IPS-18a (cell line): ENCODE measurements at regions not wholly inside any gene's neighbourhood (a gene's known extent, or its start where the extent isn't known, plus 50 kb on each side); places are given as distances from the start of the nearest gene placed in this dataset.
"Not testable (repeated sequence)": the region's sequence is repeated elsewhere in the genome, so short reads cannot be mapped to it uniquely, and the experiment has no call there.

Experiments
- H3K27ac ChIP-seq: one replicate; pipeline ENCODE4 v1.5.1; 2013; ENCODE audit warnings: low read length
- H3K27me3 ChIP-seq: one replicate; pipeline ENCODE4 v1.6.1; 2013; ENCODE audit warnings: mild to moderate bottlenecking, low read length; ENCODE audit not compliant: control insufficient read depth, insufficient read depth
- H3K36me3 ChIP-seq: one replicate; pipeline ENCODE4 v1.6.1; 2013; ENCODE audit warnings: low read depth, low read length; ENCODE audit not compliant: control insufficient read depth
- H3K4me1 ChIP-seq: one replicate; pipeline ENCODE4 v1.6.1; 2013; ENCODE audit warnings: low read depth, low read length; ENCODE audit not compliant: control insufficient read depth
- H3K4me3 ChIP-seq: one replicate; pipeline ENCODE4 v1.5.1; 2013; ENCODE audit warnings: low read length
- H3K9ac ChIP-seq: one replicate; pipeline ENCODE4 v1.6.1; 2013; ENCODE audit warnings: mild to moderate bottlenecking, low read length, moderate library complexity
- H3K9me3 ChIP-seq: one replicate; pipeline ENCODE4 v1.6.1; 2013; ENCODE audit warnings: low read depth, low read length; ENCODE audit not compliant: control insufficient read depth

DNA sequence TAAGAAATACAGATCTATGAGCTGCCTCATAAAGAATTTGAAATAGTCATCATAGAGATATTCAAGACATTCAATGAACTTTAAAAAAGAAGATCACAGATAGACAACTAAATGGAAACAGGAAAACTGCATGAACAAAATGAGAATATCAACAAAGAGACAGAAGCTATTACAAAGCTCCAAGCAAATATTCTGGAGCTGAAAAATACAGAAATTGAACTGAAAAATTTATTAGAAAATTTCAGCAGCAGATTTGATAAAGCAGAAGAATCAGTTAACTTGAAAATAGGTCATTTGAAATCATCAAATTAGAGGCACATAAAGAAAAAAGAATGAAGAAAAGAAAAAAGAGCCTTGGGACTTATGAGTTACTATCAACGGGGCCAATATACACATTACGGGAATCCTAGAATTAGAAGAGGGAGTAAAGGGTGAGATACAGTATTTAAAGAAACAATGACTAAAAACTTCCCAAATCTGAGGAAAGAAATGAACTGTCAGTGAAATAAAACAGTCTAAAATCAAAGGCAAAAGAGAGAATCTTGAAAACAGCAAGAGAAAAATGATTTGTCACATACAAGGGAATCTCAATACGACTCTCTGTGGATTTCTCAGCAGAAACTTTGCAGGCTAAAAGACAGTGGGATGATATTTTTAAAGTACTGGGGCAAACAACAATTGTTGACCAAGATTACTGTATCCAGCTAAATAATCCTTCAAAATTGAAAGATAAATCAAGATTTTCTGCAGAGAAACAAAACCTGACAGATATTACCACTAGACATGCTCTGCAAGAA lies 641.6 kb downstream of the ANKRD50 start:
- H3K9ac ChIP-seq, result no peak overlapping the region
- no peaks in the 10 kb centered on the region for H3K4me1 ChIP-seq
- H3K36me3 ChIP-seq, result no peaks in the 10 kb centered on the region
- H3K27ac ChIP-seq, result no peak overlapping the region
- H3K9me3 ChIP-seq, result peaks cover 14% of the 10 kb centered on the region
- no peaks in the 10 kb centered on the region for H3K27me3 ChIP-seq
- no peak overlapping the region for H3K4me3 ChIP-seq

DNA sequence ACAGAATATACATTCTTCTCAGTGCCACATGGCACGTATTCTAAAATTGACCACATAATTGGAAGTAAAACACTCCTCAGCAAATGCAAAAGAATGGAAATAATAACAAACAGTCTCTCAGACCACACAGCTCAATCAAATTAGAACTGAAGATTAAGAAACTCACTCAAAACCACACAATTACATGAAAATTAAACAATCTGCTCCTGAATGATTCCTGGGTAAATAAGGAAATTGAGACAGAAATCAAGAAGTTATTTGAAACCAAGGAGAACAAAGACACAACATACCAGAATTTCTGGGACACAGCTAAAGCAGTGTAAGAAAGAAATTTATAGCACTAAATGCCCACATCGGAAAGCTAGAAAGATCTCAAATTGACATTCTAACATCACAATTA lies 637.3 kb downstream of the ANKRD50 start:
- not testable (repeated sequence) for H3K4me1 ChIP-seq, H3K27ac ChIP-seq, H3K27me3 ChIP-seq, H3K36me3 ChIP-seq, H3K4me3 ChIP-seq, H3K9ac ChIP-seq
- peaks cover 12% of the 10 kb centered on the region for H3K9me3 ChIP-seq

DNA sequence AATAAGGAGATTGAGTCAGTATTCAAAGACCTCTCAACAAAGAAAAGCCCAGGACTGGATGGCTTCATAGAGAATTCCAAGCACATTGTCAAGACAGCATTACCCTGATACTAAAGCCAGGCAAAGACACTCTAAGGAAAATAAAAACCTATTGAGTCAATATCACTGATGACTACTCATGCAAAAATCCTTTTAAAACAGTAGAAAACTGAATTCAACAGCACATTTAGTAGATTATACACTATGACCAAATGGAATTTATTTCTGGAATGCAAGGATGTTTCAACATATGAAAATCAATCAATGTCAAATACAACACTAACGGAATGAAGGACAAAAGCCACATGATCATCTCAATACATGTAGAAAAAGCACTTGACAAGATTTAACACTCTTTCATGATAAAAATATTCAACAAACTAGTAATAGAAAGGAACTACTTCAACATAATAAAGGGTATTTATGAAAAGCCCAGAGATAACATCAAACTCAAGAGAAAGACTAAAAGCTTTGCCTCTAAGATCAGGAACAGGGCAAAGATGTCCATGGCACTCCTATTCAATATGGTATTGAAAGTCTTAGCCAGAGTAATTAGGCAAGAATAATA lies 633.3 kb downstream of the ANKRD50 start:
- H3K9ac ChIP-seq, result no peak overlapping the region
- H3K4me3 ChIP-seq, result no peak overlapping the region
- H3K36me3 ChIP-seq, result no peaks in the 10 kb centered on the region
- H3K4me1 ChIP-seq, result no peaks in the 10 kb centered on the region
- no peaks in the 10 kb centered on the region for H3K27me3 ChIP-seq
- H3K27ac ChIP-seq, result no peak overlapping the region
- H3K9me3 ChIP-seq, result peaks cover 7% of the 10 kb centered on the region

DNA sequence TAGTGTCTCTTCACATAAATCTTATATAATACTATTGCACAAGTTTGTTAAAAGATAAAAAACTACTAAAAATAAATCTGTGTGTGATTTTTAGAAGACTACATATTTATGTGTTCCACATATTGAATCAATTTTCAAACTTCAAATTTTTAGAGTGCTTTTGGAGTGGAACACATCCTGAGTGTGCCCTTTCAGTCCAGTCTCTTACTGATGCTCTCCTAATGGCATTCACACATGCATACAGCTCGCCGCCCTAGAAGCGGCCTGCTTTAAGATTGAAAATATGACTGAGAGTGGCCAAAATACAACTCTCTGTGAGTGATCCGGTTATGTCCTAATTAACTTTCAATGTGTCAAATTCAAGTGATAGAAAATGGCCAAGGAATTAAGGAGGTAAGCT lies 628.8 kb downstream of the ANKRD50 start:
- peaks cover 7% of the 10 kb centered on the region for H3K9me3 ChIP-seq
- H3K36me3 ChIP-seq, result no peaks in the 10 kb centered on the region
- no peak overlapping the region for H3K4me3 ChIP-seq
- H3K27me3 ChIP-seq, result no peaks in the 10 kb centered on the region
- no peaks in the 10 kb centered on the region for H3K4me1 ChIP-seq
- no peak overlapping the region for H3K27ac ChIP-seq
- H3K9ac ChIP-seq, result no peak overlapping the region

DNA sequence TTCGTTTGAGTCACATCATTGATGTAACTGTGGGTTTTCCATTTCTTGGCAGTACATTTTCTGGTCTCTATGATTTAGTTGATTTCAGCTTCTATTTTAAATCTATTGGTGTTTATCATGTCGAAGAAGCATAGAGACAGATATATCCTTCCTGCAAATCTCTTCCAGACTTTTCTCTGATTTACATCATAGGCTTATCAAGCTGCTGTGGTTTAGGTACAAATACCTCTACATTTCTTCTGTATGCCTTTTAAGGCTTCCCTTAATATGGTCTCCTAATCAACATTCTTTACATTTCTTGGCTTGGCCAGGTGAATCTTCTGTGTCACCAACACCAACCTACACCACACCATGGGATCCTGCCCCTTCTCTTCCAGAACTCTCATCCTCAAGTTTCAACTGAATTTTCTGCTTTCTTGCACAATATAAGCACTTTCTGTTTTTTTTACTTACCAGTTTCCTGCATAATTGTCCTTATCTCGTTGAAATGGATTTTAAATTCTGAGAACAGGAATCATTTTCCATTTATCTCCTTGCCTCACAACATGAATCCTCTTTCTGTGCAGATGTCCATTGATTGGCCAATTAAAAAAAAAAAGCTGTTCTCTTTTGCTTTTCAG lies 626.9 kb downstream of the ANKRD50 start:
- Histone ChIP-seq H3K4me1 (no peaks in the 10 kb centered on the region), H3K36me3 (no peaks in the 10 kb centered on the region), H3K9me3 (no peaks in the 10 kb centered on the region), H3K9ac (no peak overlapping the region), H3K27ac (no peak overlapping the region), H3K4me3 (no peak overlapping the region), H3K27me3 (no peaks in the 10 kb centered on the region)

DNA sequence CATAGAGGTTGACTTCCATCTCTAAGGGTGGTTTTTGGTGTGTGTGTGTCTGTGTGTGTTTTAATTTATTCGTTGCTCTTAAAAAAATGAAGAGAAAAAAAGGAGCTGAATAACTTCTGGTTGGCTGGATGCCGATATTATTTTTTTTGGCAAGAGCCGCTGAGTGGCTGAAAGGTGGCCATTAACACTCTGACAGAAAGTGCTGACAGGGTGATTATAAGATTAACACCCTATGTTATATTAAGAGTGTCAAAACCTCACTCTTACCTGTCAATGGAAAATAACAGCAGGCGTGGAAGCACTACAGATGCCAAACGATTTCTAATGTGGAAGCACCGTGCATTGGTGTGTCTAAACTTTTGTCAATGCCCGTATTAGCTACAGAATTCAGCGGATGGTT lies 622.5 kb downstream of the ANKRD50 start:
- H3K9me3 ChIP-seq, result no peaks in the 10 kb centered on the region
- H3K36me3 ChIP-seq, result no peaks in the 10 kb centered on the region
- no peak overlapping the region for H3K9ac ChIP-seq
- no peaks in the 10 kb centered on the region for H3K27me3 ChIP-seq
- no peaks in the 10 kb centered on the region for H3K4me1 ChIP-seq
- H3K27ac ChIP-seq, result no peak overlapping the region
- H3K4me3 ChIP-seq, result no peak overlapping the region

DNA sequence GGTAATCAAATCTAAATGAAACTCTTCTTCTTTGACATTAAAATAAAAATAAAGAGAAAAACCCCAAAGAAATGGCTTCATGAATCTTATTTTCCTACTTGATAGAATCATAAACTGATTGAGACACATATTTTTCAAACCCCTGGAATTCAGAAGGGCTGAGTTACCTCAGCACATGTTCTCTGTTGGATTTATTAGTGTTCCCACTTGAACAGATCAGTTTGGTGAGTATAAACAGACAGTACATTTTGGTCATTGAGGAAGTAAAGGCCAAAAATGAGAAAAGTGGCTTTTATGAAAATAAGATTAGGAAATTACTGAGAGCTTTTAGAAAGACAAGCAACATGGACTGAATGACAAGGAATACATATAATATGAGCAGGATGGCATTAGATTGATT lies 620.4 kb downstream of the ANKRD50 start:
- H3K36me3 ChIP-seq, result no peaks in the 10 kb centered on the region
- no peak overlapping the region for H3K4me3 ChIP-seq
- no peaks in the 10 kb centered on the region for H3K4me1 ChIP-seq
- H3K27me3 ChIP-seq, result no peaks in the 10 kb centered on the region
- H3K9me3 ChIP-seq, result no peaks in the 10 kb centered on the region
- H3K9ac ChIP-seq, result no peak overlapping the region
- H3K27ac ChIP-seq, result no peak overlapping the region

DNA sequence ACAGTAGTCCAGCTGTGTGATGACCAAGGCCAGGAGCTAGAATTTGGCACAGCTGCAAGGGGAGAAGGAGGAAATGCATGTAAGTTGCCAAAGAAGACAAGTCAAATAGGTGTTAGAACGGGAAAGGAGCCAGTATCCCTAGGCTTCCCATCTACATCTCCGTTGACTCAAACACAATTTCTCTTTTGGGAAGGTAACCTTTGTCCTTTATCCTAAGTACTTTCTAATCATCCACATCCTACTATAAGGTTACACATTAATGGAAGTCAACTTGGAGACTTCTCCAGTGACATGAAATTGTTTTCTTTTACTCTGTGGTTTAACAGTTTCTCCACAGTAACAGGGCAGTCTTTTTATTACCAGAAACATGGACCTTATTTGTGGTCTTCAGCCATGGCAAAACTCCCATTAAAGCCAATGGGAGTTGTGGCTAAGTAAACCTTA lies 620.0 kb downstream of the ANKRD50 start:
- no peak overlapping the region for H3K4me3 ChIP-seq
- H3K9me3 ChIP-seq, result no peaks in the 10 kb centered on the region
- no peaks in the 10 kb centered on the region for H3K36me3 ChIP-seq
- no peak overlapping the region for H3K9ac ChIP-seq
- no peak overlapping the region for H3K27ac ChIP-seq
- H3K4me1 ChIP-seq, result no peaks in the 10 kb centered on the region
- no peaks in the 10 kb centered on the region for H3K27me3 ChIP-seq

DNA sequence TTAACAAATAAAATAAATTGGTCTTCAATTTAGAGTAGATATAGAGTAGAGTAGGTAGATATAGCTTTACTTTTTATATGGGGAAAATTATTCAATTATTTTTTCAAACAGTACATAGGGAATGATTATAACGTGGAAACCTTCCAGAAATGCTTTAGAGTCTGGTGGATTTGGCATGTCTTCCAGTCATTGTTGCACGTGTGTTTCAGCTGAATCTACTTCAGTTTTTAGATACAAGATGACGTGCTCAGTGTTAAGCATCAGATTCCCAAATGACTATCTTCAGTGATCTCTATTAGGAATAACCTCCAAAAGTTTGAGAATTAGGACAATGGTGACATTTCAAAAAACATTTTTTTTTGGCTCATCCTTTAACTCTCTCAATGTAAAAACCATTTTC lies 616.9 kb downstream of the ANKRD50 start:
- Histone ChIP-seq H3K9me3 (no peaks in the 10 kb centered on the region), H3K27me3 (no peaks in the 10 kb centered on the region), H3K36me3 (no peaks in the 10 kb centered on the region), H3K27ac (no peak overlapping the region), H3K9ac (no peak overlapping the region), H3K4me1 (no peaks in the 10 kb centered on the region), H3K4me3 (no peak overlapping the region)

DNA sequence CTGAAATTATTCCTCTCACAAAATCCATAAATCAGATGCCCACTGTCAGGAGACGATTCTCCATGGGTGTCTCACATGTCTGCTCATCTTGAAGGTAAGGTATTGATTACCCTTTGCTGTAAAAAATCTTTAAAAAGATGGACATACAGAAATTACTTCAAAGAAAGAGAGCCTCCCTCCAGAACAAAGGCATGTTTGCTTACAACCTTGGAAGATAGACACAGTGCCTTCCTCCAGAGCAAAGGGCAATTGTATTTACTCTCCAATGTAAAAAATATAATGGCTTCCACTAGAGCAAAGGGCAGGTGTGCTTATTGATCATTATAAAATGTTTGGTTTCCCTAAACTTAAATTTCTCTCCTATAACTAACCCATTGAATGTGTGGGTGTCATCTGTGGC lies 616.2 kb downstream of the ANKRD50 start:
- no peak overlapping the region for H3K9ac ChIP-seq

DNA sequence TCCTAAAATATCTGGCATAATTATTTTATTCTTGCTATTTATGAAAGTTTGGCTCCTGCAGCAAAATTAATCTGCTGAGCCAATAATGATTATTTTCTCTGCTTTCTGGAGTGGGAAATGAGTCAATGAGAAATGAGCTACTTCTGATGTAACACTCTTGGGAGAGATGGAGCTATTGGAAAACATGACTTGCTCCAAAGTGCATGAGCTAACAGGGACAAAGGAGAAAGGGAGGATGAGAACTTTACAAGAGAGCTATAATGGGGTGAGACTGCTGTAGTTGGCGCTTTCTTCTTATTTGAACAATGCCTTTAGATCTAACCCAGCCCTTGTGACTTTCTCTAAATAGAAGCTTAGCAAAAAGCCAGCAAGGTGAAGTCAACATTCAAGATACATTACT lies 615.1 kb downstream of the ANKRD50 start:
- Histone ChIP-seq H3K36me3 (no peaks in the 10 kb centered on the region), H3K4me3 (no peak overlapping the region), H3K4me1 (no peaks in the 10 kb centered on the region), H3K27me3 (no peaks in the 10 kb centered on the region), H3K9ac (no peak overlapping the region), H3K9me3 (no peaks in the 10 kb centered on the region), H3K27ac (no peak overlapping the region)

More for the DNA sequence above, 616.2 kb downstream of the ANKRD50 start:
- H3K9me3 ChIP-seq, result no peaks in the 10 kb centered on the region
- no peak overlapping the region for H3K4me3 ChIP-seq
- H3K4me1 ChIP-seq, result no peaks in the 10 kb centered on the region
- no peak overlapping the region for H3K27ac ChIP-seq
- H3K36me3 ChIP-seq, result no peaks in the 10 kb centered on the region
- no peaks in the 10 kb centered on the region for H3K27me3 ChIP-seq

DNA sequence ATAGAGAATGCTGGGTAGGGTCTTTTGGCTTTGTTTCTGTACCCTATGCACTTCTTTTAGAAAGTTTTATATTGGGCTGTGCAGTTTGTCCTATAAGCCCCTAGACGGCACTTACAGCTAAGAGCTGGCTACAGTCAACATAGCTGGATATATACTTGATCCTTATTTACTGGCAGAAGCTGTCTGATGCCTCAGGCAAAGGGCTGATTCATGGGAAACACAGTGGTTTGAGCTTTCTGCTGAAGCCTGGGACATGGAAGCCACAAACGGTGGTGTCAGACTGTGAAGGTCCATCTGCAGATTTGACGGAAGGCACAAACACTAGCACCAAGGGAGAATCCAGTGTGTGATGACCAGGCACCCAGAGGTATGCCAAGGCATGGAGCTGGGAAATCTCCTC lies 608.4 kb downstream of the ANKRD50 start:
- Histone ChIP-seq H3K4me1 (no peaks in the 10 kb centered on the region), H3K9me3 (no peaks in the 10 kb centered on the region), H3K27me3 (no peaks in the 10 kb centered on the region), H3K4me3 (no peak overlapping the region), H3K27ac (no peak overlapping the region), H3K36me3 (no peaks in the 10 kb centered on the region), H3K9ac (no peak overlapping the region)
